Activated naive CD8-positive, alpha-beta T cell treated with anti-CD3 and anti-CD28 coated beads, Interleukin-2, amount 50 U/mL, for 24 hours (primary cell): ENCODE measurements at regions not wholly inside any gene's neighbourhood (a gene's known extent, or its start where the extent isn't known, plus 50 kb on each side); places are given as distances from the start of the nearest gene placed in this dataset.
A peak's percentile ranks its signal among the peaks of the same experiment; 100 is the strongest.

ENCODE experiments used
- ATAC-seq: fragments of 150-1000 bp; cut with Tn5 transposase; one replicate; pipeline ENCODE4 v1.10.0; 2021
- DNase-seq: peaks from one replicate; pipeline ENCODE4 v3.0.0; 2021
- H3K27ac Mint-ChIP-seq: one replicate; pipeline ENCODE4 v1.8.0; 2021; ENCODE audit warnings: mild to moderate bottlenecking, mixed read lengths
- H3K27me3 Mint-ChIP-seq: one replicate; pipeline ENCODE4 v1.8.0; 2021; ENCODE audit warnings: mixed read lengths
- H3K36me3 Mint-ChIP-seq: one replicate; pipeline ENCODE4 v1.8.0; 2021; ENCODE audit warnings: low read depth, mixed read lengths
- H3K4me1 Mint-ChIP-seq: one replicate; pipeline ENCODE4 v1.8.0; 2021; ENCODE audit warnings: mixed read lengths
- H3K4me3 Mint-ChIP-seq: one replicate; pipeline ENCODE4 v1.8.0; 2021; ENCODE audit warnings: mild to moderate bottlenecking, moderate library complexity, mixed read lengths
- H3K9me3 Mint-ChIP-seq: one replicate; pipeline ENCODE4 v1.8.0; 2021; ENCODE audit warnings: mixed read lengths

- H3K4me3 Mint-ChIP-seq, result no peak overlapping the region
- peaks cover 5% of the 10 kb centered on the region for H3K9me3 Mint-ChIP-seq
- peaks cover 26% of the 10 kb centered on the region for H3K4me1 Mint-ChIP-seq
- ATAC-seq (no peak), DNase-seq (no peak)
- H3K27ac Mint-ChIP-seq, result no peak overlapping the region
- no peaks in the 10 kb centered on the region for H3K36me3 Mint-ChIP-seq
- H3K27me3 Mint-ChIP-seq, result peaks cover 3% of the 10 kb centered on the region
These were observed 102.8 kb upstream of the CERS6 start for GRCh38 chr2:168353251-168353650.

DNA sequence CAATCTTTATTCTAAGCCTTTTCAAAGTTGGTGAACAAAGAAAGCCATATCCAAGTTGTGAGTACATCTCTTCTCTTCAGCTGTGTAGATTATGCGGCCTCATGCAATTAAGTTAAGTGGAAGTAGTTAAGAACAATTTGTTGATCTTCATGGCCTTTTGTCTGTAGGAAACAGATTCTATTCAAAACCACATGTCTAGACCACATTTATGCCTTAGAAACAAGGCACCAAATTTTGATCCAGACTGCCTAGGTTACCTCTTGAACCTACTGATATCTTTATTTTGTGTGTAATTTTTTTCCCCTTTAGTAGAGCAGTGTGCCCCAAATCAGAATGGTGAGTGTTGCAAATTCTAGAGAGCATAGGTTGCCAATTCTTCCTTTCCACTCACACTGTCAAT lies 101.6 kb upstream of the CERS6 start:
- no peak overlapping the region for H3K4me3 Mint-ChIP-seq
- no peak for DNase-seq
- no peaks in the 10 kb centered on the region for H3K36me3 Mint-ChIP-seq
- H3K4me1 Mint-ChIP-seq, result peaks cover 32% of the 10 kb centered on the region
- peaks cover 3% of the 10 kb centered on the region for H3K27me3 Mint-ChIP-seq
- H3K9me3 Mint-ChIP-seq, result peaks cover 5% of the 10 kb centered on the region
- ATAC-seq, result no peak
- H3K27ac Mint-ChIP-seq, result no peak overlapping the region

GRCh38 chr2:168355121-168355520 lies 101.0 kb upstream of the CERS6 start:
- DNase-seq, result no peak
- H3K4me1 Mint-ChIP-seq, result peaks cover 32% of the 10 kb centered on the region
- peaks cover 3% of the 10 kb centered on the region for H3K27me3 Mint-ChIP-seq
- no peak overlapping the region for H3K27ac Mint-ChIP-seq
- peaks cover 5% of the 10 kb centered on the region for H3K9me3 Mint-ChIP-seq
- no peak overlapping the region for H3K4me3 Mint-ChIP-seq
- H3K36me3 Mint-ChIP-seq, result no peaks in the 10 kb centered on the region
- no peak for ATAC-seq

DNA sequence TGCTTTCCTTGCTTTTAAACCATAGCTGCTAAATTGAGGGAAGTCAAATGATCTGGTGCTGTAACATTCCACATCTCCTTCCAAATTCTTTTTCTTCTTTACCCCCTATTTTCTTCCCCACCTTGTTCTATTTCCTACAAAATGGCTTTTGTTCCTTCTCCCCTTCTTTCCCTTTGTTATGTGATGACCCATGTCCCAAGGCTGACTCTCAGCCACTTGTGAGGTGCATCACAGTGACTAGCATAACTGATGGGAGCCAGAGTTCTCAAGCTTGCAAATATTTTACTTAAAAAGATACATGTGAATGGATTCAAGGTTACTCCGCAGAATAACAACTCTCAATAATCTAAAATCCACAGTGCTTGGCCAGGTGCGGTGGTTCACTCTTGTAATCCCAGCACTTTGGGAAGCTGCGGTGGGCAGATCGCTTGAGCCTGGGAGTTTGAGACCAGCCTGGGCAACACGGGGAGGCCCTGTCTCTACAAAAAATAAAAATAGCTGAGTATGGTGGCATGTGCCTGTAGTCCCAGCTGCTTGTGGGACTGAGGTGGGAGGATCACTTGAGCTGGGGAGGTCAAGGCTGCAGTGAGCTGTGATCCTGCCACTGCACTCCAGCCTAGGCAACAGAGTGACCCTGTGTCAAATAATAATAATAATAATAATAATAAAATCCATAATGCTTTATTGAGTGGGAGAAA lies 100.1 kb upstream of the CERS6 start:
- ATAC-seq, result no peak
- H3K4me3 Mint-ChIP-seq, result no peak overlapping the region
- DNase-seq, result no peak
- H3K27ac Mint-ChIP-seq, result no peak overlapping the region
- no peaks in the 10 kb centered on the region for H3K36me3 Mint-ChIP-seq
- peaks cover 5% of the 10 kb centered on the region for H3K9me3 Mint-ChIP-seq
- peaks cover 32% of the 10 kb centered on the region for H3K4me1 Mint-ChIP-seq
- peaks cover 3% of the 10 kb centered on the region for H3K27me3 Mint-ChIP-seq

DNA sequence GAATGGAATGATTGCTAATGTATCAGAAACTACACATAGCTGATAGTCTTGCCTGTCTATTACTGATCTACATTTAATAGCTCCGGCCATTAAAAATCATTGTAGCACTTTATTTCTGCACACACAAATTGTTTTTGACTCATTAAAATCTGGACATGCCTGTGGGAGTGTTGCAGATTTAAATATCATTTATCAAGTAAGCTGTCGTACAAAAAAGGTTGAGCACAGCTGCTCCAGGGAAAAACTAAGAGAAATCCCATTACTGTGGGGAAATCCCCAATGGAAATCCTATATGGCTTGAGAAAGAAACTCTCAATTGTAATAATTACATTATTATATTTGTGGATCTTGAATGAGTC lies 99.6 kb upstream of the CERS6 start:
- Mint-ChIP-seq H3K4me1 (peaks cover 32% of the 10 kb centered on the region), H3K27me3 (peaks cover 3% of the 10 kb centered on the region), H3K36me3 (no peaks in the 10 kb centered on the region), H3K9me3 (peaks cover 5% of the 10 kb centered on the region), H3K27ac (no peak overlapping the region), H3K4me3 (no peak overlapping the region)
- no peak for DNase-seq
- no peak for ATAC-seq

DNA sequence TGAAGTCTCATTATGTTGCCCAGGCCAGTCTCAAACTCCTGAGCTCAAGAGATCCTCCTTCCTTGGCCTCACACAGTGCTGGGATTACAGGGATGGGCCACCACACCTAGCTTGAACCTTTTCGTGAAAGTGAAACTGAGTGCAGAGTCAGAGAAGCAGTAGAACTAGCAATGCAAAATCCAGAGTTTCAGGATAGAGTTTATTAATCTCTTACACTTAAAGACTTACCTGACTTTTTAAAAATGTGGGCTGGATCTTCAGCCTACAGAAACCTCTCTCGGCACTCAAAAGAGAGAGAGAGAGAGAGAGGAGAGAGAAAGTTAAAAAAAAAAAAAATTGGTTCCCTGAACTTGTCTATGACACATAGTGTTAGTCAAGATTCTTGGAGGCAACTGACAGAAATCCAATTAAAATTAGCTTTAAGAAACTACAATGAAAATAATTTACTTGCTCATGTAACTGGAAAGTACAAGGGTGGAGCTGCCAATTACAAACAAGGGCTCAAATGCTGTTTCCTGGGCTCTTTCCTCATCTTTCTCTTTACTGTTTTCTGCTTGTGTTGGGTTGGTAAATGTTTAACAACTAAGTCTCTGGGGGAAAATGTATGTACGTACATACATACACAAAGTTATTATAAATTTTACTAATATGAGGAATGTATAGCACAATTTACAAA lies 98.1 kb upstream of the CERS6 start:
- DNase-seq (no peak), ATAC-seq (no peak)
- H3K36me3 Mint-ChIP-seq, result no peaks in the 10 kb centered on the region
- no peak overlapping the region for H3K27ac Mint-ChIP-seq
- H3K4me3 Mint-ChIP-seq, result no peak overlapping the region
- peaks cover 32% of the 10 kb centered on the region for H3K4me1 Mint-ChIP-seq
- H3K9me3 Mint-ChIP-seq, result peaks cover 5% of the 10 kb centered on the region
- peaks cover 3% of the 10 kb centered on the region for H3K27me3 Mint-ChIP-seq

DNA sequence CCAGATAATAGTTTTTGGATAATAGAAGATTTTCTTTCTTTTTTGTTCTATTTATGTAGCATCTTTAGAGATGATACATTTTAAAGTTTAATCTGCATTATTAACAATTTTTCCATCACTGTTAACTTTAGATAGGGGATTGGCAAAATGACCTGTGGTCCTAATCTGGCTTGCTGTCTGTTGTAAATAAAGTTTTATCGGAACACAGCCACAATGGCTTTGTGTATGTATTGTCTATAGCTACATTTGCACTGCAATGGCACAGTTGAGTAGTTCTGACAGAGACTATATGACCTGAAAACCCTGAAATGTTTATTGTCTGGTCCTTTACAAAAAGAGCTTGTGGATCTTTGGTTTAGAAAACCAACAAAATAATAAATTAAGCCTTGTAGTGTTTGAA lies 97.0 kb upstream of the CERS6 start:
- Mint-ChIP-seq H3K36me3 (no peaks in the 10 kb centered on the region), H3K27ac (no peak overlapping the region), H3K27me3 (peaks cover 3% of the 10 kb centered on the region), H3K4me1 (peaks cover 25% of the 10 kb centered on the region), H3K4me3 (no peak overlapping the region), H3K9me3 (peaks cover 5% of the 10 kb centered on the region)
- DNase-seq, result no peak
- no peak for ATAC-seq

DNA sequence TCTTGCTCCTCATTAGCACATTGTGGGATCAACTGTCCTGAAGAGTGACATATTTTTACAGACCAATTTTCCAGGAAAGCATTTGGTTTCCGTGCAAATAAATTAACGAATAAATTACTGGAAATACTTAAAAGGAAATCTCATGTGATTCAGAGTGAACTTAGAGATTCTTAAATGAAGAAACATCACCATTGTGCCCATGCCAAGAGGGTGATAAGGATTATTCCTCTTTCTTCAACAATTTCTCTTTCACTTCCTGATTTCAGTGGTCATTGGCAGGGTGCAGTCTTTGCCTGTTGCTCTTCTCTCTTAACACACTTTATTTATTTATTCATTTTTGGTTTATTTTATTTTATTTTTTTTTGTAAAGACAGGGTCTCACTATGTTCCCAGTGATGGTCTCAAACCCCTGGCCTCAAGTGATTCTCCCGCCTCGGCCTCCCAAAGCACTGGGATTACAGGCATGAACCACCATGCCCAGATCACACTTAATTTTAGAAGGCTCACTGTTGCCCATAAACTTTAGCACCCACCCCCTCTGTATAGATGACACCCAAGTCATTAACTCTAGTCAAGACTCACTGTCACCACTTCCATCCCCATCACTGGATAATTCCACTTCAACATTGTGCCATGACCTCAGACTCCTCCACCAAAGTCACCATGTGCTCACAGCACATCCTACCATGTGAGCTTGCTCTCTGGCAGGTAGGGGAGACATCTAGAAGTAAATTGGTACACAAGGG lies 92.6 kb upstream of the CERS6 start:
- ATAC-seq (no peak), DNase-seq (no peak)
- Mint-ChIP-seq H3K27me3 (no peaks in the 10 kb centered on the region), H3K27ac (no peak overlapping the region), H3K4me1 (peaks cover 5% of the 10 kb centered on the region), H3K9me3 (no peaks in the 10 kb centered on the region), H3K4me3 (no peak overlapping the region), H3K36me3 (no peaks in the 10 kb centered on the region)

DNA sequence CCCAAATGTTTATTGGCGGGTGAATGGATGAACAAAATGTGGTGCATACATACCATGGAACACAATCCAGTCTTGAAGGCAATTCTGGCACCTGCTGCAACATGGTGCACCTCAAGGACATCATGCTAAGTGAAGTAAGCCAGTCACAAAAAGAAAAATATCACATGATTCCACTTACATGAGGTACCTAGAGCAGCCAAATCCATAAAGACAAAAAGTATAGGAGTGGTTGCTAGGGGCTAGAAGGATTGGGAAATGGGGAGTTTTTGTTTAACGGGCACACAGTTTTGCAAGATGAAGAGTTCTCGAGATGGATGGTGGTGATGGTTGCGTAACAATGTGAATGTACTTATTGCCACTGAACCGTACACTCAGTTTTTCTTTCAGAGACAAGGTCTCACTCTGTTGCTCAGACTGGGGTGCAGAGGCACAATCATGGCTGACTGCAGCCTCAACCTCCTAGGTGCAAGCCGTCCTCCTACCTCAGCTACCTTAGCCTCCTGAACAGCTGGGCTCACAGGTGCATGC lies 90.9 kb upstream of the CERS6 start:
- ATAC-seq, result no peak
- no peak for DNase-seq
- H3K4me1 Mint-ChIP-seq, result no peaks in the 10 kb centered on the region
- no peak overlapping the region for H3K4me3 Mint-ChIP-seq
- no peaks in the 10 kb centered on the region for H3K9me3 Mint-ChIP-seq
- H3K27me3 Mint-ChIP-seq, result no peaks in the 10 kb centered on the region
- H3K36me3 Mint-ChIP-seq, result no peaks in the 10 kb centered on the region
- no peak overlapping the region for H3K27ac Mint-ChIP-seq

DNA sequence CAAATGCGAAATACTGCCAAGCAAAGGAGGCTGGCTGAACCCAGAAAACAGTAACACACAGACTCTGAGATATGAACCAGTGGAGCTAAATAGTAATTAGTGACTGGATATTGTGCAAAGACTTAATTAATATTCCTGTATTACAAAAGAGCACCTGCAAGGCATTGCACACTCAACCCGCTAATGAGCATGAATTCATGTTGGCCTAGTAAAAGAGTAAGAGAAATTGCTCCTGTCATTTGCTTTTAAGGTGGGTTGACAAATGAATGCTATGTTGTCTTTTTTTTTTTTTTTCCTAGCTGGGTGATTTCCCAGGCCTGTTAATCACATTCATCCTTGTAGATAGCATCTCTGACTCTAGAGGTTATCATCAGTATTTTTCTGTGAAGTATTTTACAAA lies 87.0 kb upstream of the CERS6 start:
- Mint-ChIP-seq H3K9me3 (no peaks in the 10 kb centered on the region), H3K4me3 (no peak overlapping the region), H3K27ac (no peak overlapping the region), H3K36me3 (peaks cover 1% of the 10 kb centered on the region), H3K27me3 (no peaks in the 10 kb centered on the region), H3K4me1 (peaks cover 10% of the 10 kb centered on the region)
- no peak for DNase-seq
- no peak for ATAC-seq

DNA sequence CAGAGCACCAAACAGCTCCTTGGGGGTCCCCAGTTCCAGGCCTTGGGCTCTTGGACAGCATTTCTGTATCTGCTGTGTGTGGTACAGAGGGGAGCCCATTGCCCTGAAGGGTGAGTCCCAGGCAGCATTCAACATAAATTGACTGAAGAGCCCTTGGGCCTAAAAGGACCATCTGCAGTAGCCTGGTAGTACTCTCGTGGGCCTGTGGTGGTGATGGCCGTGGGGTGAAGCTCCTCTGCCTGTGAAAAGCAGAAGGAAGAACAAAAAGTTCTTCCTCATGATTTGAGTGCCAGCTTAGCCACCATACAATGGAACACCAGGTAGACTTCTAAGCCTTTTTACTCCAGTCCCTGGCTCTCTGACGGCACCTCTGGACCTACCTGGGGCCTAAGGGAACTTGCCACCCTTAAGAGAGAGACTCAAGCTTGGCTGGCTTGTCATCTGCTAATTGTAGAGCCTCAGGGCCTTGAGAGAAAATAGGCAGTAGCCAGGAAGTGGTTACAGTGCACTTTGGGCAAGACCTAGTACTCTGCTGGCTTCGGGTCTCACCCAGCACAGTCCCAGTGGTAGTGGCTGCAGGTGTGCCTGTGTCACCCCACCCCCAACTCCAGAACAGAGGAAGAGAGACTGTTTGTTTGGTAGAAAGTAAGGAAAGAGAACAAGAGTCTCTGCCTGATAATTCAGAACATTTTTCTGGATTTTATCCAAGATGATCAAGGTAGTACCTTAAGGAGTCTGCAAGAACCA lies 84.6 kb upstream of the CERS6 start:
- Mint-ChIP-seq H3K4me1 (peaks cover 10% of the 10 kb centered on the region), H3K9me3 (no peaks in the 10 kb centered on the region), H3K27ac (no peak overlapping the region), H3K27me3 (no peaks in the 10 kb centered on the region), H3K36me3 (peaks cover 1% of the 10 kb centered on the region), H3K4me3 (no peak overlapping the region)
- no peak for ATAC-seq
- DNase-seq, result no peak

GRCh38 chr2:168373468-168373867 lies 82.6 kb upstream of the CERS6 start:
- no peak for ATAC-seq
- Mint-ChIP-seq H3K9me3 (no peaks in the 10 kb centered on the region), H3K27ac (no peak overlapping the region), H3K36me3 (peaks cover 1% of the 10 kb centered on the region), H3K4me1 (peaks cover 15% of the 10 kb centered on the region), H3K4me3 (no peak overlapping the region), H3K27me3 (no peaks in the 10 kb centered on the region)
- no peak for DNase-seq

- Mint-ChIP-seq H3K4me1 (peaks cover 23% of the 10 kb centered on the region), H3K4me3 (no peak overlapping the region), H3K36me3 (peaks cover 1% of the 10 kb centered on the region), H3K27me3 (no peaks in the 10 kb centered on the region), H3K27ac (no peak overlapping the region), H3K9me3 (no peaks in the 10 kb centered on the region)
- ATAC-seq, result no peak
- no peak for DNase-seq
These were observed 80.8 kb upstream of the CERS6 start for GRCh38 chr2:168375195-168375798.

- DNase-seq (peak; percentile 17), ATAC-seq (peak; percentile 76)
- Mint-ChIP-seq H3K27me3 (no peaks in the 10 kb centered on the region), H3K36me3 (no peaks in the 10 kb centered on the region), H3K27ac (peak overlapping the region; percentile 66), H3K4me1 (peaks cover 15% of the 10 kb centered on the region), H3K9me3 (peaks cover 8% of the 10 kb centered on the region), H3K4me3 (no peak overlapping the region)
These were observed 77.0 kb upstream of the CERS6 start for GRCh38 chr2:168378960-168379669.
